ENCODE measurements at regions not wholly inside any gene's neighbourhood (a gene's known extent, or its start where the extent isn't known, plus 50 kb on each side); places are given as distances from the start of the nearest gene placed in this dataset.

DNA sequence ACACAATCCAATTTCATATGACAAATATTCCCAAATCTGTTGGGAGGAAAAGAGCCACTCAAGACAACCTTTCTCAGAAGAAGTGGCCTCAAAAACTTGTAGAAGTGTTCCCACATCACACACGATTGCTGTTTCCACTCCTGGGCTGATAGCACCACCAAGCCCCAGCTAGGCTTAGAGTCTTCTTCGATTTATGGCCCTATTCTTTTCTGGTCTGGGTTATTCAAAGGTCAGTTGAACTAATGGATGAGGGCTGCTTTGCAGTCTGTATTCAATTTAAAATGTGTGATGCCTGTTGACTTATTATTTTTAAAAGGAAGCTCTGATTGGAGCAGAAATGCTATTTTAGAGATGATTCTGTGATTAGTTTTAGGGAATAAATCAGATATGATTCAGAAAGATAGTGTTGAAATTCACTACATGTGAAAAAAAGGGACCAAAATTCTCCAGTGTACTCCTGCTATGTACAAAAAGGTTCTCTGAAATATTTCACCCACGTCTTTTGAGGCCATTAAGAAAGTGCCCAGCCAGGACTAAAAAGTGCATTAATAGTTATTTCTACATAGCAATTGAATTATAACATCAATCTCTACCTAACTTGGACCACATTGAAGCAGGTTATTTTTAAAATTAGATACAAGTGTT, 57.3 kb upstream of the SPON1 start:
- Histone ChIP-seq H3K9me3 (ENCODE audit: insufficient read depth, low read length) (no peaks in the 10 kb centered on the region), H3K9me2 (replicated peaks; ENCODE audit: insufficient read depth, low read length) (no peaks in the 10 kb centered on the region), H3K9ac (ENCODE audit: low read length) (no peak overlapping the region), H3K36me3 (ENCODE audit: low read length) (no peaks in the 10 kb centered on the region), H2AFZ (ENCODE audit: low read depth, low read length, severe bottlenecking) (no peak overlapping the region), H3K4me2 (ENCODE audit: low read depth, low read length, poor library complexity, severe bottlenecking) (no peak overlapping the region), H3K4me3 (ENCODE audit: insufficient read depth, low read length, poor library complexity, severe bottlenecking) (no peak overlapping the region), H3K27me3 (ENCODE audit: low read length) (no peaks in the 10 kb centered on the region), H4K20me1 (ENCODE audit: low read depth, low read length) (no peaks in the 10 kb centered on the region), H3K27ac (ENCODE audit: low read depth, low read length) (no peak overlapping the region), H3K79me2 (ENCODE audit: insufficient read depth, low read length) (no peaks in the 10 kb centered on the region), H3F3A (ENCODE audit: insufficient read depth) (no peaks in the 10 kb centered on the region)
- TF ChIP-seq, protein P1, sequence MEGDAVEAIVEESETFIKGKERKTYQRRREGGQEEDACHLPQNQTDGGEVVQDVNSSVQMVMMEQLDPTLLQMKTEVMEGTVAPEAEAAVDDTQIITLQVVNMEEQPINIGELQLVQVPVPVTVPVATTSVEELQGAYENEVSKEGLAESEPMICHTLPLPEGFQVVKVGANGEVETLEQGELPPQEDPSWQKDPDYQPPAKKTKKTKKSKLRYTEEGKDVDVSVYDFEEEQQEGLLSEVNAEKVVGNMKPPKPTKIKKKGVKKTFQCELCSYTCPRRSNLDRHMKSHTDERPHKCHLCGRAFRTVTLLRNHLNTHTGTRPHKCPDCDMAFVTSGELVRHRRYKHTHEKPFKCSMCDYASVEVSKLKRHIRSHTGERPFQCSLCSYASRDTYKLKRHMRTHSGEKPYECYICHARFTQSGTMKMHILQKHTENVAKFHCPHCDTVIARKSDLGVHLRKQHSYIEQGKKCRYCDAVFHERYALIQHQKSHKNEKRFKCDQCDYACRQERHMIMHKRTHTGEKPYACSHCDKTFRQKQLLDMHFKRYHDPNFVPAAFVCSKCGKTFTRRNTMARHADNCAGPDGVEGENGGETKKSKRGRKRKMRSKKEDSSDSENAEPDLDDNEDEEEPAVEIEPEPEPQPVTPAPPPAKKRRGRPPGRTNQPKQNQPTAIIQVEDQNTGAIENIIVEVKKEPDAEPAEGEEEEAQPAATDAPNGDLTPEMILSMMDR (IDR thresholded peaks at IDR 0.05; ENCODE audit: insufficient read depth, low read length, poor library complexity, severe bottlenecking): no peak
- no peak for TF ChIP-seq EZH2phosphoT487 (conservative IDR thresholded peaks at IDR 0.05; ENCODE audit: low read length)

DNA sequence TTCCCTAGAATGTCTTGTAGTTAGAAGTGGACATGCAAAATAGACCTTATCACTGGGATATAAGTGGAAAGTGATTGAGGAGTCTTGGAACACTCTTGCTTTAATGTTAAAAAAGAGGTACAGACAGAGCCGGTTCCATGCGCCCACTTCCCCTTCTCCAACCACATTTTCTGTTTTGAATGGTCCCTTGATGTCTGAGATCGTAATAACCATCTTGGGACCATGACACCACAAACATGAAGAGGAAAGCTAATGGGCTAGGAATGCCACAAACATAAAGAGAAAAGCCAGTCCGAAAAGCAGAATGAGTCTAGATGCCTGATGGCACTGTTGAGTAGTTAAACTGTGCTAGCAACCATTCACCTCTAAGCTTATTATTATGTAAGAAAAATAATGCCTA, 54.8 kb upstream of the SPON1 start:
- no peak for TF ChIP-seq EZH2phosphoT487 (conservative IDR thresholded peaks at IDR 0.05; ENCODE audit: low read length)
- TF ChIP-seq, protein P1 (IDR thresholded peaks at IDR 0.05; ENCODE audit: insufficient read depth, low read length, poor library complexity, severe bottlenecking): no peak
- Histone ChIP-seq H4K20me1 (ENCODE audit: low read depth, low read length) (no peaks in the 10 kb centered on the region), H2AFZ (ENCODE audit: low read depth, low read length, severe bottlenecking) (no peak overlapping the region), H3K4me2 (ENCODE audit: low read depth, low read length, poor library complexity, severe bottlenecking) (no peak overlapping the region), H3K27ac (ENCODE audit: low read depth, low read length) (no peak overlapping the region), H3K79me2 (ENCODE audit: insufficient read depth, low read length) (no peaks in the 10 kb centered on the region), H3K9me2 (replicated peaks; ENCODE audit: insufficient read depth, low read length) (no peaks in the 10 kb centered on the region), H3K27me3 (ENCODE audit: low read length) (no peaks in the 10 kb centered on the region), H3F3A (ENCODE audit: insufficient read depth) (no peaks in the 10 kb centered on the region), H3K4me3 (ENCODE audit: insufficient read depth, low read length, poor library complexity, severe bottlenecking) (no peak overlapping the region), H3K9ac (ENCODE audit: low read length) (no peak overlapping the region), H3K9me3 (ENCODE audit: insufficient read depth, low read length) (no peaks in the 10 kb centered on the region), H3K36me3 (ENCODE audit: low read length) (no peaks in the 10 kb centered on the region)

DNA sequence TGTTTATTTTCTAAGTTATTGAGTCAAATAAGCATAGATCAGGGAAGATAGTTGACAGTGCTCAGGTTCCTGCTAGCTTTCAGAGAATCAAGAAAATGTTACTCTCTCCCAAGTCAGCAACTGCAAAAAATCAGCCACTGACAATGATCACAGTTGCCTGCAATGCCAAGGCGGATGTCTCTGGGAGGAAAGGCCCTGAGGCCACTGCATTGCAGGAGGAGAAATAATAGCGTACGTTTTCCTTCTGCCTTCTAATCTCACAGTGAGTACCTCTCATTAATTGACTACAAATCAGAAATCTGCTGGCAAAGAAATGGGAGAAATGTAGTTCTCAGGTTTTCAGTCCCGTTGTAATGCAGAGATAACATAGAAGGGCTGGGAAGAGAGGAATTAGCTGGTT, 54.0 kb upstream of the SPON1 start:
- H3K9me3 ChIP-seq (ENCODE audit: insufficient read depth, low read length): no peaks in the 10 kb centered on the region
- H3K9me2 ChIP-seq (replicated peaks; ENCODE audit: insufficient read depth, low read length): no peaks in the 10 kb centered on the region
- H3K9ac ChIP-seq (ENCODE audit: low read length): no peak overlapping the region
- H3K27me3 ChIP-seq (ENCODE audit: low read length): no peaks in the 10 kb centered on the region
- H2AFZ ChIP-seq (ENCODE audit: low read depth, low read length, severe bottlenecking): no peak overlapping the region
- no peak overlapping the region for H3K4me2 ChIP-seq (ENCODE audit: low read depth, low read length, poor library complexity, severe bottlenecking)
- no peaks in the 10 kb centered on the region for H3F3A ChIP-seq (ENCODE audit: insufficient read depth)
- TF ChIP-seq, protein P1 (IDR thresholded peaks at IDR 0.05; ENCODE audit: insufficient read depth, low read length, poor library complexity, severe bottlenecking): no peak
- TF ChIP-seq EZH2phosphoT487 (conservative IDR thresholded peaks at IDR 0.05; ENCODE audit: low read length): no peak
- no peak overlapping the region for H3K4me3 ChIP-seq (ENCODE audit: insufficient read depth, low read length, poor library complexity, severe bottlenecking)
- no peaks in the 10 kb centered on the region for H4K20me1 ChIP-seq (ENCODE audit: low read depth, low read length)
- H3K79me2 ChIP-seq (ENCODE audit: insufficient read depth, low read length): no peaks in the 10 kb centered on the region
- no peak overlapping the region for H3K27ac ChIP-seq (ENCODE audit: low read depth, low read length)
- no peaks in the 10 kb centered on the region for H3K36me3 ChIP-seq (ENCODE audit: low read length)

All from SU-DHL-6 (cell line).